Suprapubic skin (tissue), 4 donors: ENCODE measurements at regions not wholly inside any gene's neighbourhood (a gene's known extent, or its start where the extent isn't known, plus 50 kb on each side); places are given as distances from the start of the nearest gene placed in this dataset.
"Not testable (repeated sequence)": the region's sequence is repeated elsewhere in the genome, so short reads cannot be mapped to it uniquely, and the experiment has no call there.

Experiments
- DNase-seq, 2 donors: peaks; one replicate each; pipeline ENCODE4 v3.0.0-alpha.2; 2019; ENCODE audit warnings: low spot score in 2 of 2
- H3K27ac ChIP-seq: fragments of 200-600 bp; sonication (generic); one replicate; pipeline ENCODE4 v1.5.1; 2019
- H3K27me3 ChIP-seq: fragments of 200-600 bp; sonication (generic); one replicate; pipeline ENCODE4 v1.5.1; 2019
- H3K36me3 ChIP-seq: fragments of 200-600 bp; sonication (generic); one replicate; pipeline ENCODE4 v1.5.1; 2019
- H3K4me1 ChIP-seq: fragments of 200-600 bp; sonication (generic); one replicate; pipeline ENCODE4 v1.5.1; 2019
- H3K4me3 ChIP-seq: fragments of 200-600 bp; sonication (generic); one replicate; pipeline ENCODE4 v1.5.1; 2019; ENCODE audit warnings: mild to moderate bottlenecking
- H3K9me3 ChIP-seq: fragments of 200-600 bp; sonication (generic); one replicate; pipeline ENCODE4 v1.5.1; 2019
- EP300 ChIP-seq: sonication (generic); formaldehyde crosslinking; IDR thresholded peaks from one replicate; pipeline ENCODE4 v1.6.1; 2017; ENCODE audit warnings: antibody characterized with exemption
- POLR2A ChIP-seq, 2 donors: fragments of 450-650 bp; IDR thresholded peaks; one replicate each; pipeline ENCODE4 v1.6.1; 2017; ENCODE audit warnings: antibody characterized with exemption in 2 of 2, mild to moderate bottlenecking in 2 of 2, moderate library complexity in 2 of 2
- POLR2AphosphoS5 ChIP-seq, 3 donors: sonication (generic); formaldehyde crosslinking; IDR thresholded peaks; one replicate each; pipeline ENCODE4 v1.6.1; 2017; ENCODE audit warnings: antibody characterized with exemption in 3 of 3
- WGBS: methylation state at CpG from one replicate; pipeline ENCODE4 v1.1.5; 2018; 5-methylcytosine and 5-hydroxymethylcytosine counted together
- TF ChIP-seq, protein P1 (sequence below), 2 donors: fragments of 200-600 bp in 1 of 2; fragments of 450-650 bp in 1 of 2; sonication (generic) in 1 of 2; IDR thresholded peaks; one replicate each; pipeline ENCODE4 v1.5.1; 2016 to 2019; ENCODE audit warnings: antibody characterized with exemption in 2 of 2, mild to moderate bottlenecking in 1 of 2, moderate library complexity in 1 of 2

DNA sequence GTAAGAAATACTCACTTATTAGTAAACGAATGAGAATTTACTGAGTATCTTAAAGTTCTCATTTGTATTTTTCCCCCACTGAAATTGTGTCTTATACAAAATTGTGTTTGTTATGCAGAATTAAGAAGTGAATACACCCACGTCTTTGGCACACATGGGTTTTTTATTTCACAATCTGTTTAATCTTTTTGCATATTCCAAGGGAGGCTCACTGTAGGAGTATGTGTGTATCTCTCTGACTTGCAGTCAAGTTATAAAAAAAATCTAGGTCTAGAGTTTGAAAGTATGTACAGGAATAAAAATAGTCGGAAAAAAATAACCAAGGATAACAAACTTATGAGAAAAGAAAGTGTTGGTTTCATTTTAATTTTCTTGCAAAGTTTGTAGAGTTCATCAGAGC, 255.2 kb downstream of the PDCD6IP start:
- Histone ChIP-seq H3K27me3 (no peaks in the 10 kb centered on the region), H3K36me3 (no peaks in the 10 kb centered on the region), H3K4me3 (no peak overlapping the region), H3K4me1 (no peaks in the 10 kb centered on the region), H3K27ac (no peak overlapping the region), H3K9me3 (no peaks in the 10 kb centered on the region)
- TF ChIP-seq EP300 (no peak), POLR2A (IDR thresholded peaks at IDR 0.05) (no peak), POLR2AphosphoS5 (IDR thresholded peaks at IDR 0.05) (no peak)
- TF ChIP-seq, protein P1, sequence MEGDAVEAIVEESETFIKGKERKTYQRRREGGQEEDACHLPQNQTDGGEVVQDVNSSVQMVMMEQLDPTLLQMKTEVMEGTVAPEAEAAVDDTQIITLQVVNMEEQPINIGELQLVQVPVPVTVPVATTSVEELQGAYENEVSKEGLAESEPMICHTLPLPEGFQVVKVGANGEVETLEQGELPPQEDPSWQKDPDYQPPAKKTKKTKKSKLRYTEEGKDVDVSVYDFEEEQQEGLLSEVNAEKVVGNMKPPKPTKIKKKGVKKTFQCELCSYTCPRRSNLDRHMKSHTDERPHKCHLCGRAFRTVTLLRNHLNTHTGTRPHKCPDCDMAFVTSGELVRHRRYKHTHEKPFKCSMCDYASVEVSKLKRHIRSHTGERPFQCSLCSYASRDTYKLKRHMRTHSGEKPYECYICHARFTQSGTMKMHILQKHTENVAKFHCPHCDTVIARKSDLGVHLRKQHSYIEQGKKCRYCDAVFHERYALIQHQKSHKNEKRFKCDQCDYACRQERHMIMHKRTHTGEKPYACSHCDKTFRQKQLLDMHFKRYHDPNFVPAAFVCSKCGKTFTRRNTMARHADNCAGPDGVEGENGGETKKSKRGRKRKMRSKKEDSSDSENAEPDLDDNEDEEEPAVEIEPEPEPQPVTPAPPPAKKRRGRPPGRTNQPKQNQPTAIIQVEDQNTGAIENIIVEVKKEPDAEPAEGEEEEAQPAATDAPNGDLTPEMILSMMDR (IDR thresholded peaks at IDR 0.05), result no peak
- DNase-seq, result no peak
- 68% methylated on average over 3 of the region's 3 CpGs for WGBS

DNA sequence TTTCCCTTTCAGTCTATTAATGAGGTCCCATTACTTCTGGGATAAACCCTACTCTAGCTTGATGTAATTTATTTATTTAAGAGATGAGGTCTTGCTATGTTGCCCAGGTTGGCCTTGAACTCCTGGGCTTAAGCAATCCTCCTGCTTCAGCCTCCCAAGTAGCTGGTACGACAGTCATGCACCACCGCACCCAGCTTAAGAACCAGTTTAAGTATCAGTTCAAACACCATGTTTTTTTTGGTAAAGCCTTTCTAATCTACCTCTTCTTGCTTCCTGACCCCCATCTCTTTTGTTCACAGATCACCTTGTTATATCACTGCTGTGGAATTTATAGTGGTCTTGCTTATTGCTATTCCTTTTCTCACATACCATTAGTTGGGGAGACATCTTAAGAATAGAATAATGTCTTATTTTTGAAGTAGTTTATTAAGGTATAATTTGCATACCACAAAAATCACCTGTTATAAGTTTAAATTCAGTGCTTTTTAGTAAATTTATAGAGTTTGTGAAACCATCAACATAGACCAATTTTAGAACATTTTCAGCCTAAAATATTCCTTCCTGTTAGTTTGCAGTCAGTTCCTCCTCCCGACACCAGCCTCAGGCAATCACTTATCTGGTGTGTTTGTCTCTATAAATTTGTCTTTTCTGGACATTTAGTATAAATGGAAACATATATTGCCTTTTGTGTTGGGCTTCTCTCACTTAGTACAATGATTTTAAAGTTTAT, 257.9 kb downstream of the PDCD6IP start:
- Histone ChIP-seq H3K9me3 (peaks cover 5% of the 10 kb centered on the region), H3K27ac (no peak overlapping the region), H3K27me3 (no peaks in the 10 kb centered on the region), H3K4me1 (no peaks in the 10 kb centered on the region), H3K36me3 (no peaks in the 10 kb centered on the region), H3K4me3 (no peak overlapping the region)
- TF ChIP-seq POLR2A (IDR thresholded peaks at IDR 0.05) (no peak), POLR2AphosphoS5 (IDR thresholded peaks at IDR 0.05) (no peak), EP300 (no peak)
- TF ChIP-seq, protein P1 (IDR thresholded peaks at IDR 0.05), result no peak
- WGBS, result 71% methylated on average over 3 of the region's 3 CpGs
- no peak for DNase-seq

DNA sequence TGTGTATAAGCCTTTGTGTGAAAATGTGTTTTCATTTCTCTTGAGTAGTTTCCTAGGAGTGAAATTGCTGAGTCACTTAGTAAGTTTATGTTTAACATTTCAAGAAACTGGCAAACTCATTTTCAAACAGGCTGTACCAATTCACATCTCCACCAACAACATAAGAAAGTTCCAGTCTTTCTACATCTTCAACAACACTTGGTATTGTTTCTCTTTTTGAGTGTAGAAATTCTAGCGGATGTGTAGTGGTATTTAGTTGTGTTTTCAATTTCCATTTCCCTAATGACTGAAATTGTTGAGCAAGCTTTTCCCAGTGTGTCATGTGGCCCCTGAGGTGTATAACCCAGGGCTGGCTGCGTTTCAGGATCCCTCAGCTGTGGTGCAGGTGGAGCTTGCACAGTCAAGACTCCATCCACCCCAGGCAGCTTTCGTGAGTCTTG, 258.5 kb downstream of the PDCD6IP start:
- DNase-seq, result no peak
- TF ChIP-seq, protein P1 (IDR thresholded peaks at IDR 0.05), result no peak
- TF ChIP-seq EP300 (no peak), POLR2AphosphoS5 (IDR thresholded peaks at IDR 0.05) (no peak), POLR2A (IDR thresholded peaks at IDR 0.05) (no peak)
- H3K27ac ChIP-seq, result no peak overlapping the region
- H3K4me1 ChIP-seq, result no peaks in the 10 kb centered on the region
- WGBS, result 59% methylated on average over 3 of the region's 3 CpGs
- no peak overlapping the region for H3K4me3 ChIP-seq
- H3K36me3 ChIP-seq, result no peaks in the 10 kb centered on the region
- H3K27me3 ChIP-seq, result no peaks in the 10 kb centered on the region
- peaks cover 5% of the 10 kb centered on the region for H3K9me3 ChIP-seq

DNA sequence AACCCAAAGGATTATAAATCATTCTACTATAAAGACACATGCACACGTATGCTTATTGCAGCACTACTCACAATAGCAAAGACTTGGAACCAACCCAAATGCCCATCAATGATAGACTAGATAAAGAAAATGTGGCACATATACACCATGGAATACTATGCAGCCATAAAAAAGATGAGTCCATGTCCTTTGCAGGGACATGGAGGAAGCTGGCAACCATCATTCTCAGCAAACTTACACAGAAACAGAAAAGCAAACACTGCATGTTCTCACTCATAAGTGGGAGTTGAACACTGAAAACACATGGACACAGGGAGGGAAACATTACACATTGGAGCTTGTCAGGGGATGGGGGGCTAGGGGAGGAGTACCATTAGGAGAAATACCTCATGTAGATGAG, 262.6 kb downstream of the PDCD6IP start:
- H3K9me3 ChIP-seq, H3K4me3 ChIP-seq, H3K4me1 ChIP-seq, H3K36me3 ChIP-seq, H3K27ac ChIP-seq, DNase-seq, H3K27me3 ChIP-seq: not testable (repeated sequence)
- 86% methylated on average over 1 of the region's 1 CpG for WGBS

DNA sequence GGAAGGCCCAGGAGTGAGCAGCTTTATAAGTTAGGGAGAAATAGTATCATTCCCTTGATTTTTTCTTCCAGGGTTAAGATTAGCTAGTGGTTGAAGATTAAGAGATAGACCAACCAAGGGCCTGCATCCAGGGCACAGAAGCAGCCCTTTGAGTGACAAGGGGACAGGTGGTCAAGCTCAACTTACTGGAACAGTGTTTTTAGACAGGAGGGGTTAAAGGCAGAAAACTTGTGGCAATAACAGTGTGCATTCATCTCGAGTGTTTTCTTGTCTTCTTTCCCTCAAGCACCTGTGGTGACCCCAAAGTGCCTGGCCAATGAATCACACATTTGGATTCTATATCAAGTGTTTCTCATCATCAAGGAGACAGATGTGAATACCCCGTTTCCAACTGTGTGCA, 267.5 kb downstream of the PDCD6IP start:
- Histone ChIP-seq H3K27ac (no peak overlapping the region), H3K36me3 (no peaks in the 10 kb centered on the region), H3K27me3 (no peaks in the 10 kb centered on the region), H3K4me3 (no peak overlapping the region), H3K4me1 (no peaks in the 10 kb centered on the region), H3K9me3 (peaks cover 4% of the 10 kb centered on the region)
- TF ChIP-seq EP300 (no peak), POLR2AphosphoS5 (IDR thresholded peaks at IDR 0.05) (no peak), POLR2A (IDR thresholded peaks at IDR 0.05) (no peak)
- TF ChIP-seq, protein P1 (IDR thresholded peaks at IDR 0.05), result no peak
- no peak for DNase-seq
- 72% methylated on average over 2 of the region's 2 CpGs for WGBS

DNA sequence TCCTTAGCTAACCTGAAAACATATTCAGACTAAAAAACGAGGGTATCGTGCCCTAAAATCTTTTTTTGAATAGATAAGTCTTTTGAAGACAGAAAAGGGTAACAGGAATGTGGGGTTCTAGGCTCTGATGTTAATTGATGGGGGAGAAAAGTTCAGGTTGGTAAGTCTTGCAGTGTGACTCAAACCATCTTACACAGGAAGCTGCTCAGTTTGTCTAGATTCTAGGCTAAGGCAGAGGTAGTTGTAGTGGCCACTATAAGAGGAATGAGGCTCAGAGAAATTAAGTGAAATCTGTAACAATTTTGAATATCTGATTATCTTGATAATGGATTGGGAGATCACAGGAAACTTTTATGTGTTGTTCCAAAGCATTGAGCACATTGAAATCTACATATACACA, 267.9 kb downstream of the PDCD6IP start:
- TF ChIP-seq POLR2AphosphoS5 (IDR thresholded peaks at IDR 0.05) (no peak), EP300 (no peak), POLR2A (IDR thresholded peaks at IDR 0.05) (no peak)
- TF ChIP-seq, protein P1 (IDR thresholded peaks at IDR 0.05), result no peak
- 82% methylated on average over 2 of the region's 2 CpGs for WGBS

More for the DNA sequence above, 267.9 kb downstream of the PDCD6IP start:
- H3K4me1 ChIP-seq, result no peaks in the 10 kb centered on the region
- no peaks in the 10 kb centered on the region for H3K9me3 ChIP-seq
- H3K27me3 ChIP-seq, result no peaks in the 10 kb centered on the region
- DNase-seq, result no peak
- H3K27ac ChIP-seq, result no peak overlapping the region
- no peaks in the 10 kb centered on the region for H3K36me3 ChIP-seq
- H3K4me3 ChIP-seq, result no peak overlapping the region
